ENCODE measurements at regions not wholly inside any gene's neighbourhood (a gene's known extent, or its start where the extent isn't known, plus 50 kb on each side); places are given as distances from the start of the nearest gene placed in this dataset.

DNA sequence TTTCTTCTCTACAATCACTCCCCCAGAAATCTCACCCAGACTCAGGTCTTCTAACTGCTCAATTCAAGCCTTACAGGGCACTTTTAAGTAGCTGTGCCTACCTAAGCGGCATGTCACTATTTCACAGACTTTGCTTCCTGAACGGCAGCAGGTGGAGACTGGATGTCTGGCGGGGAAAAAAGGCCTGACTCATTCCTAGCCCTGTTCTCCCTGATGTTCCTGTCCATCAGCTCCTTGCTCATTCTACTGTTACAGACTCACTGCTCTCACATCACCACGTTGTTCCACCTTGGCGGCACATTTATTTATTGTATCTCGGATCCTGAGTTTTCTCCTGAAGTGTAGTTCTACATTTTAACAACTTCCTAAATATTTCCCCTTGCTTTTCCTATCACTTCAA is 52.6 kb upstream of the ATP11B start:
- TF ChIP-seq, protein P1, sequence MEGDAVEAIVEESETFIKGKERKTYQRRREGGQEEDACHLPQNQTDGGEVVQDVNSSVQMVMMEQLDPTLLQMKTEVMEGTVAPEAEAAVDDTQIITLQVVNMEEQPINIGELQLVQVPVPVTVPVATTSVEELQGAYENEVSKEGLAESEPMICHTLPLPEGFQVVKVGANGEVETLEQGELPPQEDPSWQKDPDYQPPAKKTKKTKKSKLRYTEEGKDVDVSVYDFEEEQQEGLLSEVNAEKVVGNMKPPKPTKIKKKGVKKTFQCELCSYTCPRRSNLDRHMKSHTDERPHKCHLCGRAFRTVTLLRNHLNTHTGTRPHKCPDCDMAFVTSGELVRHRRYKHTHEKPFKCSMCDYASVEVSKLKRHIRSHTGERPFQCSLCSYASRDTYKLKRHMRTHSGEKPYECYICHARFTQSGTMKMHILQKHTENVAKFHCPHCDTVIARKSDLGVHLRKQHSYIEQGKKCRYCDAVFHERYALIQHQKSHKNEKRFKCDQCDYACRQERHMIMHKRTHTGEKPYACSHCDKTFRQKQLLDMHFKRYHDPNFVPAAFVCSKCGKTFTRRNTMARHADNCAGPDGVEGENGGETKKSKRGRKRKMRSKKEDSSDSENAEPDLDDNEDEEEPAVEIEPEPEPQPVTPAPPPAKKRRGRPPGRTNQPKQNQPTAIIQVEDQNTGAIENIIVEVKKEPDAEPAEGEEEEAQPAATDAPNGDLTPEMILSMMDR (IDR thresholded peaks at IDR 0.05): no peak
- TF ChIP-seq EZH2 (IDR thresholded peaks at IDR 0.05; ENCODE audit: borderline replicate concordance, insufficient read depth, low read depth, low read length, poor library complexity, severe bottlenecking): no peak
